GM18870 (cell line): ENCODE measurements at regions not wholly inside any gene's neighbourhood (a gene's known extent, or its start where the extent isn't known, plus 50 kb on each side); places are given as distances from the start of the nearest gene placed in this dataset.
A peak's percentile ranks its signal among the peaks of the same experiment; 100 is the strongest.
"Not testable (repeated sequence)": the region's sequence is repeated elsewhere in the genome, so short reads cannot be mapped to it uniquely, and the experiment has no call there.

Source experiments
- ATAC-seq: cut with Tn5 transposase; IDR thresholded peaks from one replicate; pipeline ENCODE4 v1.9.1; 2021; ENCODE audit warnings: moderate library complexity; ENCODE audit not compliant: unreplicated experiment

DNA sequence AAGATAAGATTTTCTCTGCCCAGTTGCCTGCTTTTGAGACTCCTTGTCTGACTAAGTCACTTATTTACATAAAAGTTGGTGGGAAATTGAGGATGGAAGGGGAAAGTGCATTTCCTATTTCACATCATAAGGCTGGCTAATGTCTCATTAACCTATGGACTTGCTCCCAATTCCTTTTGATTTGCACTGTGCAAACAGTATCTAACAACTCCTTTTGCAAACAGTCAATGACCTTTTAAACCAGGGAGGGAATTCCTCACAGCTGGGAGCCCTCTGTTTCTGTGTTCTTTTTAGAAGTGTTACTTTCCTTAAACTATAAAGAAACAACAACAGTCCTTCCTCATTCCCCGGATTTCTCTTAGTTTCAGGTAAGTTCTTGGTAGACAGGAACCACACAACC, 272.8 kb downstream of the RND3 start:
- no peak for ATAC-seq

DNA sequence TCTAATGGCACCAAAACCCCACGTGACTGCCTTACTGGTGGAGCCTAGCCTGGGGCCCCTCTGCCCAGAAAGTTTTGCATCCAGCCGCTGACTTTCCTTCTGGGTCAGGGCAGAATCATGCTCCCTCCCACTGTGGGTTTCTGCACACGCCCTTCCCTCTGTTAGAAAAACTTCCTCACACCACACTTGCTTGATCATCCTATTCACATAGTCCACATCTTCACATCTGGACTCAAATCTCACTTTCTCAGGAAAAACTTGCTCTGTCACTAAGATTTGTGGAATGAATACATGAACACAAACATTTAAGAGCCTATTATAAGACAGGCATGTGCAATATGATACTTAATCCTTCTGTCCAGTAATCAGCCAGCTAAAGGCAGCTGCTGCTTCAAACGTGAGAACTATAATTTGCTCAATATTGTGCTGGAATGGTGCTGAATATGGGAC, 274.7 kb downstream of the RND3 start:
- no peak for ATAC-seq

- ATAC-seq, result no peak
These were observed 276.3 kb downstream of the RND3 start for GRCh38 chr2:150211164-150211631.

DNA sequence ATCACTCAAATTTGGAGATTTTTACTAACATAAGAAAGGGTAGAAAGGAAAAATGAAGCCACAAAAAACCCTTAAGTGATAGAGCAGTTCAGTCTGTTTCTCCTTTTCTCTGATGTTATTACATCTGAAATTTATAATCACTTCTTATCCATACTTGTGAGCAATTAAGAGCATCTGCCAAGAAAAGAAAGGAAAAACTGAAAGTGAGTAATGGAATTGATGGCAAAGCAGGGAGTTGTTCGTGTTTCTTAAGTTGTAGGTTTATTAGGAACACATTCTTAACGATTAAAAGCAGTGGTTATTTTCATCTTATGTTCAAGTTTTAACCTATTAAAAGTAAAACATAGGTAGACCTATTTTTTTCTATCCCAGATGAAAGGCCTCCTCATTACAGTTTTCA, 277.7 kb downstream of the RND3 start:
- no peak for ATAC-seq

DNA sequence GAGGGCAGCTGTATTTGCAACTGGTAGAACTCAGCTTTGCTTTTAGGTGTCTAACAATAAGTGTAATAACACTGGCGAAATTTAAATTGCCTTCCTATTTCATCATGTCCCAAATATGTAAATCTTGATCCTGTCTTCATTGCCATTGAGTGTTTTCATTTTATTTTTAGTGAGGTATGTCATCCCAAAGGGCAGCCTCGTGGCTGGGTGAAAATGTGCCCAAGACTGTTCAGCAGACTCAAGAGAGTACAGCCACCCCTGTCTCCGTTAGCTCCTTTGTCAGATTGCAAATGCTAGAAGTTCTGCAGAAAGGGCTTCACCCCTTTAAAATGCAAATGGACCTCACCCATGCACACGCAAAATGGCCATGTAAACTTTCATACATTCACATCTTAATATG, 278.8 kb downstream of the RND3 start:
- no peak for ATAC-seq

GRCh38 chr2:150207979-150208378, 279.5 kb downstream of the RND3 start:
- no peak for ATAC-seq

- ATAC-seq, result no peak
These were observed 283.0 kb downstream of the RND3 start for GRCh38 chr2:150204451-150204850.

- not testable (repeated sequence) for ATAC-seq
These were observed 292.7 kb downstream of the RND3 start for GRCh38 chr2:150194816-150195215.

DNA sequence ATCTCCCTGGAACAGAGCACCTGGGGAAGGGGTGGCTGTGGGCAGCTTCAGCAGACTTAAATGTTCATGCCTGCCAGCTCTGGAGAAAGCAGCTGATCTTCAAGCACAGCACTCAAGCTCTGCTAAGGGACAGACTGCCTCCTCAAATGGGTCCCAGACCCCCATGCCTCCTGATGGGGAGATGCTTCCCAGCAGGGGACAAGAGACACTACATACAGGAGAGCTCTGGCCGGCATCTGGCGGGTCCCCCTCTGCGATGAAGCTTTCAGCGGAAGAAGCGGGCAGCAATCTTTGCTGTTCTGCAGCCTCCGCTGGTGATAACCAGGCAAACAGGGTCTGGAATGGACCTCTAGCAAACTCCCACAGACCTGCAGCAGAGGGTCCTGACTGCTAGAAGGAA, 294.8 kb downstream of the RND3 start:
- ATAC-seq, result no peak

- ATAC-seq, result no peak
These were observed 296.1 kb downstream of the RND3 start for GRCh38 chr2:150191349-150191748.

DNA sequence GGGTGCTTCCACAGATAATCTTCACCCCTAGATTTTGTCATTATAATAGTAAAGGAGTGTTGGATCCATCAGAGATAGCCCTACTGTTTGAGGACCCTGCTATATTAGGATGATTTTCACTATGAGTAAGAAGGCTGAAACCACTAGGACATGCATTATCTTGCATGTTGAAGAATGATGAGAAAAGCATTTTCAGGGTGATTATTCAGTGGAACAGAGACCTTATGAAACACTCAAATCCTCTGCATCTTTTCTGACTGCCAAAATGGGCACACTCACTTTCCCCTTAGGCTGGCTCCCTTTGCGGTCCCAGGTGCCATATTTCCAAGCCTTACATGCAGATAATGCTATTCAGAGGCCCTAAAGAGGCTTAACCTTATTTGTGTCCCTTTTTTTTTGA, 296.9 kb downstream of the RND3 start:
- ATAC-seq, result no peak

GRCh38 chr2:150188800-150189199, 298.7 kb downstream of the RND3 start:
- no peak for ATAC-seq

GRCh38 chr2:150188177-150188576, 299.3 kb downstream of the RND3 start:
- no peak for ATAC-seq

GRCh38 chr2:150182566-150183235, 304.8 kb downstream of the RND3 start:
- no peak for ATAC-seq

GRCh38 chr2:150178591-150178990, 308.9 kb downstream of the RND3 start:
- ATAC-seq, result no peak

DNA sequence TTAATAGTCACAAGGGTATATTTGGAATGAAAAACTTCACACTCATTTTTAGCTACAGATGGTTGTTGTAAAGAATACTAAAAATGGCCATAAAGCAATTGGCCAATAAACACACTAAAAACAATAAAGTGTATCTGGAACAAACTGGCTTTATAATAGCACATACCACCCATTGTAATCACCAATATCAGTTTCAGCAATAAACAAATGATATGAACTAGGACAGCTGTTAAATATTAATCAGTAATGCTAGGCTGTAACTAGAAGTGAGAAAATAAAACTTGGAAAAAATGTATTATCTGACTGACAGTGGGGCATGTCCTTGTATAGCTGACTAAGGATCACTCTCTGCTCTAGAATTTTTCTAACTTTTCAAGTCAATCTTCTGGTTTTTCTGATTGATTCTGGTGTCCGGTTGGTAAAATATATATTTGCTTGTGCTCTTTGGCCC, 312.5 kb downstream of the RND3 start:
- no peak for ATAC-seq

DNA sequence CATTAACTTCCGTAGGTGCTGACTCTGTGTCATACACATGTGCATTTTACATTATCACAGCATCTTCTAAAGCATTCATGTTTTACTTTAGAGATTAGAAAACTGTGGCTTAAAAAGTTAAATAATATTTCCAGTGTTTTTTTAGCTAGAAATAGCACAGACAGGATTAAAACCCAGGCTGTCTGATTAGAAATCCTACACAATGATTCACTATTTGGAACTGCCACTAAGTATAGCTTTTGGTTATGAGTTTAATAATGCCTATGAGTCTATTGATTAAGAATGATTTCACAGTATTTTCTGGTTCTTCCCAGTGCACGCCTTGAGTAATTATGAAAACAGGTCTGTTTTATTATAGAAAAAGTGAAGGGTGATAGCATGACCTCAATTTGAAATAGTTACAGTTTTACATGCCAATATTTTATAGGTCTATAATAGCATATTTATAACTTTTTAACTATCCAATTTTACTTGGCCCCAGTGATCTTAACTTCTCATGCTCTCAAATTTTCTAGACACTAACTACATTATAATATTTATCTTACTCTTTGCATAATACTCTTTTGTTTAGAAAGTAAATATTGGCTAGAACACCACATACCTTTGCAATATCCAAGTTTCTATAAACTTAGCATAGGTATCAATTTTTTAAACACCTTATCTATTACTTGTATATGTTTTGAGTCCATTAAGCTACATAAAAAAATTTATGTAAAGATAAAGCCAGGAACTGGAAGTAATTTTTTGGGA, 313.2 kb downstream of the RND3 start:
- ATAC-seq, result no peak

- ATAC-seq, result no peak
These were observed 316.4 kb downstream of the RND3 start for GRCh38 chr2:150171065-150171548.

GRCh38 chr2:150169237-150169629, 318.2 kb downstream of the RND3 start:
- ATAC-seq, result no peak

DNA sequence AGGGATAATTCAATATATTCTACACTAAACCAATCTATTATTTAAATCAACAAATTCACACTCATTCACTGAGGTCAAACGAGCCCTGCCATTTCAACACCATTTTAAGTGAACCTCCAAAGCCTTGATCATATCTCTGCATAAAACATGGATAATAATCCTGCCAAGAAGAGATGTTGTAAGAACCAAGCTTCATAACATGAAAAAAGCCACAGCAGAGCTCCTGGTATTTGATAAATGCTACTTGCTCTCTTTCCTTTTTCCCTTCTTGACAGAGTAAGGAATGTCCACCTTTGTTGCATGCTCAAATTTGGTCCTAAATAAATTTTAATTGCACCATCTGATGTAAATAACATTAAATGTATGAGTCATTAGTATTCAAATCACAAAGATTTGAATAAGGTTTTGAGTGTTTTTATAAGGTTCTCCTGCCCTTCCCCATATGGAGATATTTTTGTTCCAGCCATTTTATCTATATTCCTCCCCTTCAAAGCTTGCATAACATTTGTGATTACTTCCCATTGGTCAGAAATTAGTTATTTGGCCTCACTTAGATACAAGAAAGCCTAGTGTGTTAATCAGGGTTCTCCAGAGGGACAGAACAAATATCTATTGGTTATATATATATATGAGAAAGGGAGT, 318.8 kb downstream of the RND3 start:
- no peak for ATAC-seq

- peak; percentile 100 for ATAC-seq
These were observed 319.8 kb downstream of the RND3 start for GRCh38 chr2:150167711-150168110.
